ENCODE measurements at regions not wholly inside any gene's neighbourhood (a gene's known extent, or its start where the extent isn't known, plus 50 kb on each side); places are given as distances from the start of the nearest gene placed in this dataset.

DNA sequence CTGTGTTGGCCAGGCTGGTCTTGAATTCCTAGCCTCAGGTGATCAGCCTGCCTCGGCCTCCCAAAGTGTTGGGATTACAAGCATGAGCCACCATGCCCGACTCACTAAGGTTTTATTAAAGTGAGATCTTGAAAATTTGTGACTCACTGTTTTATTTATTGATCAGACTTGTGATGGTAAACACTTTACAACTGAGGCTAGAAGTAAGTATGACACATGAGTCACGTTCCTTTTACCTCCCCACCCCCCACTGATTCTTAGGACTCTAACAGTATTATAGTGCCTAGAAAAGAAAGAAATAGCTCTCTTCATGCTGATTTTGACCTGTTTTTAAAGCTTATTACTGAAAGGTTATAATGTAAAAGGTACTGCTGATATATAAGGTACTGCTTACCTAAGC lies 160.6 kb downstream of the TANC2 start:
- Histone ChIP-seq H3K4me3 (no peak overlapping the region), H3K9ac (ENCODE audit: insufficient read length) (no peak overlapping the region), H3K9me3 (ENCODE audit: low read depth, low read length) (no peaks in the 10 kb centered on the region), H3K36me3 (ENCODE audit: insufficient read depth, low read length) (no peaks in the 10 kb centered on the region), H3K27ac (no peak overlapping the region)
- TF ChIP-seq POLR2AphosphoS5 (IDR thresholded peaks at IDR 0.05; ENCODE audit: borderline replicate concordance, low read depth, low read length) (no peak), EZH2 (IDR thresholded peaks at IDR 0.05) (no peak), FOXP2 (optimal IDR thresholded peaks at IDR 0.05; ENCODE audit: control extremely low read depth, extremely low read length, insufficient read depth) (no peak)
- DNase-seq (ENCODE audit: low read depth, low spot score) = no peak

DNA sequence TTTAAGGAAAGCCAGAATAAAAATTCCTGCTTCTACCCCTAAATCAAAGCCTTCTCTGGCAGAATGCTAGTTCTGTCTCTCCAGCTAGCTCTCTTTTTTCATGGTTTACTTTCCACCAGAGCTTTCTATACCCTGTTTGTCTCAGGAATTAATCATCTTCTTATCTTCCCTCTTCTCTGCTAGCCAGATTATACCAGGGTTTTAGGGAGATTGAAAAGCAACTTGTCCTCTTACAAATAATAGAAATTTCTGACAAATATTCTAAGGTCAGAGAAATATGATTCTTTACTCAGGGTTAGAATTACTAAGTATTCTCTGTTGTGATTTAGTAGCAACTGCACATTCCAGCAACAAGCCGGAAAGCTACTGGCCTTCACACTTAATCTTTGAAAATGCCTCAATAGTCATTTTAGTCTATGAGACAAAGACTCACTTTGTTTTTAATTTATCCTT lies 166.4 kb downstream of the TANC2 start:
- Histone ChIP-seq H3K27ac (no peak overlapping the region), H3K9me3 (ENCODE audit: low read depth, low read length) (no peaks in the 10 kb centered on the region), H3K9ac (ENCODE audit: insufficient read length) (no peak overlapping the region), H3K36me3 (ENCODE audit: insufficient read depth, low read length) (no peaks in the 10 kb centered on the region), H3K4me3 (no peak overlapping the region)
- no peak for DNase-seq (ENCODE audit: low read depth, low spot score)
- TF ChIP-seq POLR2AphosphoS5 (IDR thresholded peaks at IDR 0.05; ENCODE audit: borderline replicate concordance, low read depth, low read length) (no peak), FOXP2 (optimal IDR thresholded peaks at IDR 0.05; ENCODE audit: control extremely low read depth, extremely low read length, insufficient read depth) (no peak), EZH2 (IDR thresholded peaks at IDR 0.05) (no peak)

DNA sequence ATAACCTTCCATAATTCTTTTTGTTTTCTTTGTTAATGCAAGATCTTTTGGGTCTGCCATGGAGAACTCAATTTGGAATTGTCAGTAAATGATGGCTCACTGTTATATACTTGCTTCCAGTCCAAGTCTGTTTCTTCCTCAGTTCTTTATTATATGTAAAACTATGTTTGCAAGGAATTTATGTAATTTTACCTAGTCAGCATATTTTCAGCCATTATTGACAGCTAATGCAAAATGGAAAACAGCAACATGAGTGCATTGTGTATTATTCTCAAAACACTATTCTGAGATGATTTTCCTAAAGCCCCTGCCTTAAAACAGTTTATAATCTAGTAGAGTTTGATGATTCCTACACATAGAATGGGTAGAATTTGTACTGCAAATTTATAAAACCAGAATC lies 167.5 kb downstream of the TANC2 start:
- TF ChIP-seq EZH2 (IDR thresholded peaks at IDR 0.05) (no peak), FOXP2 (optimal IDR thresholded peaks at IDR 0.05; ENCODE audit: control extremely low read depth, extremely low read length, insufficient read depth) (no peak), POLR2AphosphoS5 (IDR thresholded peaks at IDR 0.05; ENCODE audit: borderline replicate concordance, low read depth, low read length) (no peak)
- H3K27ac ChIP-seq = no peak overlapping the region
- no peak overlapping the region for H3K4me3 ChIP-seq
- DNase-seq (ENCODE audit: low read depth, low spot score) = no peak
- no peaks in the 10 kb centered on the region for H3K36me3 ChIP-seq (ENCODE audit: insufficient read depth, low read length)
- H3K9ac ChIP-seq (ENCODE audit: insufficient read length) = no peak overlapping the region
- no peaks in the 10 kb centered on the region for H3K9me3 ChIP-seq (ENCODE audit: low read depth, low read length)

DNA sequence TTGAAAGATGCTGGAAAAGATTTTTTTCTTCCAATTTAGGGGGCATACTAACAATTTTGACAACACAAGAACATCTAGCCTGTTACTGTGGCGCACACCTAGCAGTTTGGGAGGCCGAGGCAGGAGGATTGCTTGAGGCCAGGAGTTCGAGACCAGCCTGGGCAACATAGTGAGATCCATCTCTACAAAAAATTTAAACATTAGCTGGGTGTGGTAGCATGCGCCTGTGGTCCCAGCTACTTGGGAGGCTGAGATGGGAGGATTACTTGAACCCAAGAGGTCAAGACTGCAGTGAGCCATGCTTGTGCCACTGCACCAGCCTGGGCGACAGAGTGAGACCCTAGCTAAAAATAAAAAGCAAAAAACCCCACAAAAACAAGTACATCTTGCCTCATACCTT lies 168.8 kb downstream of the TANC2 start:
- H3K4me3 ChIP-seq = no peak overlapping the region
- no peak overlapping the region for H3K27ac ChIP-seq
- H3K36me3 ChIP-seq (ENCODE audit: insufficient read depth, low read length) = no peaks in the 10 kb centered on the region
- H3K9me3 ChIP-seq (ENCODE audit: low read depth, low read length) = no peaks in the 10 kb centered on the region
- DNase-seq (ENCODE audit: low read depth, low spot score) = no peak
- H3K9ac ChIP-seq (ENCODE audit: insufficient read length) = no peak overlapping the region
- TF ChIP-seq EZH2 (IDR thresholded peaks at IDR 0.05) = no peak
- TF ChIP-seq FOXP2 (optimal IDR thresholded peaks at IDR 0.05; ENCODE audit: control extremely low read depth, extremely low read length, insufficient read depth) = no peak

DNA sequence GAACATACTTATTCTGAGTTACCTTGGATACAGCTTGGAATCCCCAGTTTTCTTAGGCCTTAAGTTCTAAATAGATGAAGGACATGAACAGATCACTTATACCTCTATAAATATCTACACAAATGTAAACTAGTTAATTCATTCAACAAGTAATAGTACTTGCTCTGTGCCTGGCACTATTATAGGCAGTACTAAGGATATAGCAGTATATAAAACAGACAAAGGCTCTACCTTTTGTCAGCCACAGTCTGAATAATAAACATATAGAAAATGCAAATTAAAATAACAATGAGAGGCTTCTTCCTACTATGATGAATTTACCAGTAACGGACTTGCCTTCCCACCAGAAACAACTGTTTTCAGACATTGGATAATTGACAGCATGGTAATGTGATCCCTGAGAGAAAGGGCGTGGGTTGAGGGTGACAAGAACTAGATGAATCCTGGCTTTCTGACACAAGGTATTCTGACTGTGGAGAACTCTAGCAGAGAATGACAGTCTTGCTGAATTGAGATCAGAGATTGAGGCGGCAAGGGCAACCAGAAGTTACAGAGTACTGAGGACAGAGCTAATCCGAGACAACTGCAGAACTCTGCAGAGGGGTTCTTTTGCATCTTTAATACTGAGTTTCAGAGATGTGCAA lies 170.5 kb downstream of the TANC2 start:
- no peak for TF ChIP-seq POLR2AphosphoS5 (IDR thresholded peaks at IDR 0.05; ENCODE audit: borderline replicate concordance, low read depth, low read length)
- no peak for TF ChIP-seq EZH2 (IDR thresholded peaks at IDR 0.05)
- no peak for TF ChIP-seq FOXP2 (optimal IDR thresholded peaks at IDR 0.05; ENCODE audit: control extremely low read depth, extremely low read length, insufficient read depth)
- no peaks in the 10 kb centered on the region for H3K36me3 ChIP-seq (ENCODE audit: insufficient read depth, low read length)
- no peak for DNase-seq (ENCODE audit: low read depth, low spot score)
- no peaks in the 10 kb centered on the region for H3K9me3 ChIP-seq (ENCODE audit: low read depth, low read length)
- no peak overlapping the region for H3K27ac ChIP-seq
- no peak overlapping the region for H3K4me3 ChIP-seq
- H3K9ac ChIP-seq (ENCODE audit: insufficient read length) = no peak overlapping the region

DNA sequence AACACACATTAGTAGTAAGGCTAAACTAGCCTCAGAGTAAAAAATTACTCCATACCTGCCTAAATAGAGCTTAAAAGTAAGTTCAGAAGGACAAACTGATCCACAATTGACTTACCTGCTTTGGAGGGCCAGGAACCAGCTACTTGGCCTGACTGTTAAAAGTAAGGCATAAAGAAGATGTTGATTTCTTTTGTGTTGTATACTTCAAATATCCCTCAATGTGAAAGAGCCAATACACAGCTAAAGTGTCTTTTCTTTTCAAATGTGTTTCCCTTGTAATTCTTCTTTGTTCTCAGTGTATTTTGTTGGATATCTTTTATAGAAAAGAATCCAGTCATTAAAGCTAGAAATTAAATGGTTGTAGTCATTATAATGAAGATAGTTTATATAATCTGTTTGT lies 171.1 kb downstream of the TANC2 start:
- TF ChIP-seq FOXP2 (optimal IDR thresholded peaks at IDR 0.05; ENCODE audit: control extremely low read depth, extremely low read length, insufficient read depth) (no peak), POLR2AphosphoS5 (IDR thresholded peaks at IDR 0.05; ENCODE audit: borderline replicate concordance, low read depth, low read length) (no peak), EZH2 (IDR thresholded peaks at IDR 0.05) (no peak)
- DNase-seq (ENCODE audit: low read depth, low spot score) = no peak
- H3K9me3 ChIP-seq (ENCODE audit: low read depth, low read length) = no peaks in the 10 kb centered on the region
- no peaks in the 10 kb centered on the region for H3K36me3 ChIP-seq (ENCODE audit: insufficient read depth, low read length)
- H3K27ac ChIP-seq = no peak overlapping the region
- no peak overlapping the region for H3K4me3 ChIP-seq
- H3K9ac ChIP-seq (ENCODE audit: insufficient read length) = no peak overlapping the region

DNA sequence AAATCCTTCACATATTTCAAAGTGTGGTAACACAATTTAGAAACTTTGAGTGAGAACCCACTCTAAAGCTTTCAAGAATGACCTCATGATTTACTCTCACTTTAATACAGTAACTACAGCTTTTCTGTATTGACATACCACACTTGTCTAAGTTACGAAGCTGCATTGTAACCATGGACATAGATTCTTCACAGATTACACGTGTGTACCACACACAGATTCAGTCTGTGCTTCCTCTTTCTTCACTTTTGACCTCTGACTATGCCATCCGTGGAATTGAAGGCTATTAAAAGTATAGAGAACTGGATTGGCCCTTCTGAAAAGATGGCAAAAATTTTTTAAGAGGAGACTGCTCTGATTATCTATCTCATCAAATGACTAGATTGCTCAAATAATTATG lies 172.7 kb downstream of the TANC2 start:
- Histone ChIP-seq H3K27ac (no peak overlapping the region), H3K9ac (ENCODE audit: insufficient read length) (no peak overlapping the region), H3K9me3 (ENCODE audit: low read depth, low read length) (no peaks in the 10 kb centered on the region), H3K4me3 (no peak overlapping the region), H3K36me3 (ENCODE audit: insufficient read depth, low read length) (no peaks in the 10 kb centered on the region)
- TF ChIP-seq EZH2 (IDR thresholded peaks at IDR 0.05) (no peak), POLR2AphosphoS5 (IDR thresholded peaks at IDR 0.05; ENCODE audit: borderline replicate concordance, low read depth, low read length) (no peak), FOXP2 (optimal IDR thresholded peaks at IDR 0.05; ENCODE audit: control extremely low read depth, extremely low read length, insufficient read depth) (no peak)
- DNase-seq (ENCODE audit: low read depth, low spot score) = no peak

DNA sequence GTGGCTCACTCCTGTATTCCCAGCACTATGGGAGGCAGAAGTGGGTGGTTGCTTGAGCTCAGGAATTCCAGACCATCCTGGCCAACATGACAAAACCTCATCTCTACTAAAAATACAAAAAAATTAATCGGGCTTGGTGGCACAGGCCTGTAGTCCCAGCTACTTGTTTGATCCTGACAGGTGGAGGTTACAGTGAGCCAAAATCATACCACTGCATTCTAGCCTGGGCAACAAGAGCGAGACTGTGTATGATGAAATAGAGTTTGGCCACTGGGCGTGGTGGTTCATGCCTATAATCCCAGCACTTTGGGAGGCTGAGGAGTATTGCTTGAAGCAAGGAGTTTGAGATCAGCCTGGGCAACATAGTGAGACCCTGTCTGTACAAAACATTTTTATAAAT lies 173.3 kb downstream of the TANC2 start:
- no peak overlapping the region for H3K27ac ChIP-seq
- no peak for TF ChIP-seq FOXP2 (optimal IDR thresholded peaks at IDR 0.05; ENCODE audit: control extremely low read depth, extremely low read length, insufficient read depth)
- TF ChIP-seq EZH2 (IDR thresholded peaks at IDR 0.05) = no peak
- no peak for TF ChIP-seq POLR2AphosphoS5 (IDR thresholded peaks at IDR 0.05; ENCODE audit: borderline replicate concordance, low read depth, low read length)
- no peak overlapping the region for H3K9ac ChIP-seq (ENCODE audit: insufficient read length)
- DNase-seq (ENCODE audit: low read depth, low spot score) = no peak
- H3K9me3 ChIP-seq (ENCODE audit: low read depth, low read length) = no peaks in the 10 kb centered on the region
- no peaks in the 10 kb centered on the region for H3K36me3 ChIP-seq (ENCODE audit: insufficient read depth, low read length)
- no peak overlapping the region for H3K4me3 ChIP-seq

DNA sequence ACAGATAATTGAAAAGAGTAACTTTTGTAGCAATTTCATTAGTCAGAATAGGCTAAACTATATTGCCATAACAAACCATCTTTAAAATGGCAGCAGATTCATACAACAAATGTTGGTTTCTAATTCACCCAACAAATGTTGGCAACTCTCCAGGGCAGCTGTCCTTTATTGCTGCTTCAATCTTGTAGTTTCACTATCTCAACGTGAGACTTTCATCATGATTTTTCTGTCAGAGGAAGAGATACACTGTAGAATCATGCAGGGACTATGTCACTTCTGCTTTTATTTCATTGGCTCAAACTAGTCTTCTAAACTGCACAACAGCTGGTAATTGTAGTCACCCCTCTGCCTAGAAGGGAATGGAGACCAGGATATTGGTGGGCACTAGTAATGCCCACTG lies 174.2 kb downstream of the TANC2 start:
- Histone ChIP-seq H3K27ac (no peak overlapping the region), H3K4me3 (no peak overlapping the region), H3K36me3 (ENCODE audit: insufficient read depth, low read length) (no peaks in the 10 kb centered on the region), H3K9ac (ENCODE audit: insufficient read length) (no peak overlapping the region), H3K9me3 (ENCODE audit: low read depth, low read length) (0 out of 2 replicates have a peak, but pooled peaks cover under 1% of the 10 kb centered on the region)
- no peak for DNase-seq (ENCODE audit: low read depth, low spot score)
- TF ChIP-seq POLR2AphosphoS5 (IDR thresholded peaks at IDR 0.05; ENCODE audit: borderline replicate concordance, low read depth, low read length) (no peak), EZH2 (IDR thresholded peaks at IDR 0.05) (no peak), FOXP2 (optimal IDR thresholded peaks at IDR 0.05; ENCODE audit: control extremely low read depth, extremely low read length, insufficient read depth) (no peak)
